ENCODE measurements at regions not wholly inside any gene's neighbourhood (a gene's known extent, or its start where the extent isn't known, plus 50 kb on each side); places are given as distances from the start of the nearest gene placed in this dataset.
"Not testable (repeated sequence)": the region's sequence is repeated elsewhere in the genome, so short reads cannot be mapped to it uniquely, and the experiment has no call there.

DNA sequence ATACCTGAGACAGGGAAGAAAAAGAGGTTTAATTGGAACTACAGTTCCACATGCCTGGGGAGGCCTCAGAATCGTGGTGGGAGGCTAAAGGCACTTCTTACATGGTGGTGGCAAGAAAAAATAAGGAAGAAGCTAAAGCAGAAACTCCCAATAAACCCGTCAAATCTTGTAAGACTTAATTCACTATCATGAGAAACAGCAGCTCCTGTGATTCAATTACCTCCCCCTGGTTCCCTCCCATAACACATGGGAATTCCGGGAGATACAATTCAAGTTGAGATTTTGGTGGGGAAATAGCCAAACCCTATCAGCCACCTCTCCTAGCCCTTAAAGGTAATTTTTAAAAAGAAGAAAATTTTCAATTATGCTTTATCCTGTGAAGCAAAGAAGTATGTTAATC, 728.8 kb downstream of the RNF144A start:
- no peak for ATAC-seq
- DNase-seq, result no peak

DNA sequence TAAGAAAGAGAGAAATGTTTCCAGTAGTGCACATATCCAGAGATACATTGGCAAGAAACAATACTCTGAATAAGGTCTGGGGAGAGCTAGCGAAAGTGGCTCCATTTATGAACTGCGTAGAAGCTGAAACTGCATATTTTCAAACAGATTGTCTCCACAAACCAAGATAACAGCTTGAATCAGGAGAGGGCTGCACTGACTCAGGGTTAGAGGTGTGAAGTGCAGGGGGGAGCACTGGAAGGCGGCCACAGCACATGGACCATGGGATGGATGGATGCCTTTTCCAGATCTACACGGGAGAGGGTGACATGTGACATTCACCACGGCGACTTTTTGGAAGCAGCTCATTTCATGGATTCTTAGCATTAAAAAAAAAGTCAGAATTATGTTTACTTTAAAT, 729.4 kb downstream of the RNF144A start:
- no peak for DNase-seq
- ATAC-seq, result no peak

DNA sequence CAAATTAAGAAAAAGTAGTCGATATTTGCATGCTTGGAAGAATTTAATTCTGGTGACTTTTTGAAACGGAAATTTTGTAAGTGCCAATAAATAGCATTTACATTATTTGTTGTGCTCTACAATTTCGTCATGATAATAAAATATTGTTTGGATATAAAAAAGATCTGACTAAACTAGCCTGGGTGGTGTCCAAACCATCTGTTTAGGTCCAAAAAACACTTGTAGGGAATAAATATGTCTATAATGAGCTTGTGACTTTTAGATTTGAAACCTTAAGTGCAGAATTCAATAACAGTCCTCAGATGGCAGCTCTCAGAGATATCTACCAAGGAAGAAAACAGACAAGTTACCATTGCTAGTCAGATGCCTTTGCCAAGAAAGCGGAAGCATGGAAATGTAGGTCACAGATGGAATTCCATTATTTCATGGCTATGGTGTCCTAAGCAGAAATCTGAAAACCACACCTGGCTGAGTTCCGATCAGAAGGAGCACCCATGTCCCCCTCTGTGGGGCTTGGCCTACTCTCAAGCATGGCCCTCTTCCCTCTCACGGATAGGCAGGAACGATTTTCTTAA, 731.1 kb downstream of the RNF144A start:
- ATAC-seq (no peak), DNase-seq (no peak)

DNA sequence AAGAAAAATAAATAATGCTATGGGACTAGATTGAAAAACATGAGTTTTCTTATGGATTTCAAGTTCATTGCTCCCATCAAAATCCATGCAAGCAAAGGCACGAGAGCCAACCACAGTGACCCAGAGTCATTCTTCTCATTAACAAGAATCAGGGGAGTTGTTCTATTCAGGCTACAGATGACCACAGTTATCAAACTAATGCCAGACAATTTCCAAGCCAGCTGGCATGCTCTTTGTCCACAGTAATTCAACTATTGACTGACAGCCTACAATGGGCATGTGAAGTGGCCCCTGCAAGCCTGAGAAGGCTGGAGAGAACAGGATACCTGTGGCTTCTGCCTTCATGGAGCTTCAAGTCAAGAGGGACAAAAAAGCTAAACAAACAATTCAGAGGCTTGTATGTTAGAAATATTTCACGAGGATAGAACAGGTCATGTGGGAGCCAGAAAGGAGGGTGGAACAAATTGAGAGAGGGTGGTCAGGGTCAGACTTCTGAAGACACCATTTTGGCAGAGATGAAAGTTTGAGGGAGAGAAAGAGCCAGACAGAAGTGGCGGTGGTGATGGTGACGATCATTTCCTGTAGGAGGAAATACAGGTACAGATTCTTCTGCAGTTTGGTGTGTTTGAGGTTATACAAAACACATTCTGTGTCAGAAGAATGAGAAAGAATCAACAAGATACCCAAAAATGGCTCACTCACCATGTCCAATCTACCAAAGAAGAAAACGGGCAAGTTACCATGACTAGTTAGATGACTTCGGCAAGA, 732.4 kb downstream of the RNF144A start:
- DNase-seq (no peak), ATAC-seq (no peak)

DNA sequence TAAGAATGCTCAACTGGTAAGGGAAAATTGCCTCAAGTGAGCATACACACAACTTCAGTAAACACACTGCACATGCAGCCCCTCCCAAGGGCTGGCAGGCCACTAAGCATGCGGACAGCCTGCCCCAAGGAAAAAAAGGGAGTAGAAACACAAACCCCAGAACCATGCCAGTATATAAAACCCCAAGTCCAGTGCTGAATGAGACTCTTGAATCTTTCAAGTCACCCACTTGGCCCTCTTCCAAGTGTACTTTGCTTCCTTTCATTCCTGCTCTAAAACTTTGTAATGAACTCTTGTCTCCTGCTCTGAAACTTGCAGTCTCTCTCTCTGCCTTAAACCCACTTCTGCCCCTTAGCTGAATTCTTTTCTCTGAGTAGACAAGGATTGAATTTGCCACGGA, 736.4 kb downstream of the RNF144A start:
- ATAC-seq, result no peak

DNA sequence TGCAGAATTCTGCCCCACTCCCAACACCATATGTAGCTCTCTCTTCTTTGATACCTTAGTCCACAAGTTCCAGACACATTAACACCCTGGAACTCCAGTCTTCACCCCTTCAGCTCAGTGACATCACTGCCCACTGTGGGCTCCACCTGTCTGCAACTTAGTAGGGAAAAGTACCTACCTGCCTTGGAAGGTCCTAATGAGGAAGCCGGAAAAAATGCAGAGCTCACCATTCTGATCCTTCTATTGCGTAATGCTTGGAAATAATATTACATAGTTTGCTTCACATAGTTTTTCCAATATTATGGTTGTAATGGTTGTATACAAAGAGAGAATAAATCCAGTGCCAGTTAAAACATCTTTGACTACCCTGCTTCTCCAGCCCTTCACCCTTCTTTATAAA, 738.4 kb downstream of the RNF144A start:
- DNase-seq, result no peak
- ATAC-seq, result no peak

More for the DNA sequence above, 736.4 kb downstream of the RNF144A start:
- no peak for DNase-seq

DNA sequence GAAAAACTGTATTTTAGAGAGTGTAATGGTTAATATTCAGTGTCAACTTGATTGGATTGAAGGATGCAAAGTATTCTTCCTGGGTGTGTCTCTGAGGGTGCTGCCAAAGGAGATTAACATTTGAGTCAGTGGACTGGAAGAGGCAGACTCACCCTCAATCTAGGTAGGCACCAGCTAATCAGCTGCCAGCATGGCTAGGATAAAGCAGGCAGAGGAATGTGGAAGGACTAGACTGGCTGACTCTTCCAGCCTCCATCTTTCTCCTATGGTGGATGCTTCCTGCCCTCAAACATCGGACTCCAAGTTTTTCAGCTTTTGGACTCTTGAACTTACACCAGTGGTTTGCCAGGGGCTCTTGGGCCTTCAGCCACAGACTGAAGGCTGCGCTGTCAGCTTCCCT, 740.3 kb downstream of the RNF144A start:
- not testable (repeated sequence) for DNase-seq, ATAC-seq

DNA sequence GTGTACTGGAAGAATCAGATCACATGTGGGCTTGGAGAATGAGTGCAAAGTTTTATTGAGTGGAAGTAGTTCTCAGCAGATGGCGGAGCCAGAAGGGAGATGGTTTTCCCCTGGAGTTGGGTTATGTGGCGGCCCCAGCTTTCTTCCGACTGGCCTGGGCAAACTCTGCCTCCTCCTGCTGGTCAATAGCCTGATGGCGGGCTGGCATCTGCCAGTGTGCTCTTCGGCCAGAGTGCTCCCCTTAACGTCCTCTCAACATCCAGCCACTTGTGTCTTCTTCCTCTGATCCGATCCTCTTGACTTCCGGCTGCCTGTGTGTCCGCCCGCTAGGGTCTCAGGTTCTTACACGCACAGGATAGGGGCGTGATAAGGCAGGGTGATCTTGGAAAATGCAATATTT, 741.3 kb downstream of the RNF144A start:
- DNase-seq (no peak), ATAC-seq (no peak)

DNA sequence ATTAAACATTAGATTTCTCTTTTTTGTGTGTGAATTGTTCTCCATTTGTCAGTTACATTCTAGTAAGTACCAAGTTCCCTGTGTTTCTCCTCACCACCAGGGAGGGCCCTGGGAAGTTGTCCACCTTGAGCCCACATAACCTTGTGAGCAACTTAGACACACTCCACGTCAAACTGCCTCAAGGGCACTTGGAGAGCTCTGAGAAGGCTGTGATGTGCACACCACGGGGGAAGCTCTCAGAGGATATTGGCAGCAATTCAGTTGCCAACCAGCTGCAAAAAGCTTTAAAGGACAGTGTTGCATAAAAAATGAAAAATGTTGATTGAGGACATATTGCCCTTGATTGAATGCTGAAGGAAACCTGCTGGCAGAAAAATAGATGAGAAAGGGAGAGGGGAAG, 743.6 kb downstream of the RNF144A start:
- ATAC-seq, result no peak

DNA sequence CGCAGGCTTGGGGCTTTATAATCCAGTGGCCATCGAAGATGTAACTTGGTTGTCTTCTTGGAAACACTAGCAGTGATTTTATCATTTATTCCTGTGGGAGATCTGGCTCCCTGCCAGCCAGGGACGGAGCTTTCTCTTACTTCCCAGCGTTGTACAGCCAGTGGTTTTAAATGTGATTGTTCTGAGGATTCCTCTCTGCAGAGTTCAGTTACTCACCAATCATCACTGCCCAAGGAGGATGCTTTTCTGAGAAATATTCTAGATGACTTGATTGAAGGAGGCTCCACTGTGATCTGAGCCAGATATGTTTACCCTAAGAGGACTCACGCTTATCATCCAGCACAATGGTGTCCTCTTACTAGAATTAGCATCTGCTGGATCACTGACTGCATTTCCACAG, 744.3 kb downstream of the RNF144A start:
- no peak for ATAC-seq
- DNase-seq, result no peak

More for the DNA sequence above, 743.6 kb downstream of the RNF144A start:
- DNase-seq, result no peak

DNA sequence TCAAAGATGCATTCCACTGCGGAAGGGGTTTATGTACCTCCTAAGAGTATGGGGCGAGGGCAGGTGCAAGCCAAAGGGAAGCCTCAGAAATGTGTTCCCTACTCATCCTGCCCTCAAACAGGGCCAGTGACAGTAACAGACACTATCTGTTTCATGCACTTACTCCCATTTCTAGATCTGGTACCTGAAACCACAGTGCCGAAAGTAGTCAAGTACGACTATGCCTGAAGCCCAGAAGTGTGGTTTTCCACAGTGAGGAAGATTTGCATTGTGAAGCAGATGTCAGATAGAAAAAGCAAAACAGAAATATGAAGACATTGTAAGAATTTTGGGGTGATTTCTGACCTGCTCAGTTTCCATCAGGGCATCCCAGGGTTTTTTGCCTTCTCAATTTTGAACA, 748.7 kb downstream of the RNF144A start:
- DNase-seq (no peak), ATAC-seq (peak; percentile 46)

DNA sequence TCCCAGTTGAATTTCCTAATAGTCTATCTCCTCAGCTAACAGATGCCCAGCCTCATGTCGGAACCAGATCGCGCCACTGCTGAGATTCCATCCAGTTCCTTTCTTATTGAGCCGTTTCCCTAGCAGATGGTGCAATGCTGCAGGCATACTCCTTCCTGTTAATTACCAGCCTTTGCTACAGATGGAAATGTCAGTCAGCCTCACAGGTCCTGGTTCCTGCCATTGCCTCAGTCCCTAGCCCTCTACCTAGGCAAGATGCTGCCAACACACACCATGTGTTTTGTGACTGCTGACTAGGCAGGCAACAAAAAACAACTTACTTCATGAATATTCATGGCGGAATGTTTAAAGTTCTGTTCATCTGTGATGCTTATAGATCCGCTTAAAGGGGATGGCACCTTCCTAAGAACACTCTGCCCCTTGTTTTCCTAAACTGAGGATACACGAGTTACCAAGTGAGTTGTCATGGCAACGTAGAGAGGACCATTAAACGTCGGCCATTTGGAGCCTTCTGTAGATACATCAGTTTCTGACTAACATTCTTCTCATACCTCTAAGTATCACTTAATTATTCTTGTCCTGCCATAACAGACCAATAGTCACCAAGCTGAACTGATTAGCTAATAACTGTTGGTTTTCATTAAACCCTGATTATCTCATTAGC, 749.5 kb downstream of the RNF144A start:
- DNase-seq (no peak), ATAC-seq (no peak)

DNA sequence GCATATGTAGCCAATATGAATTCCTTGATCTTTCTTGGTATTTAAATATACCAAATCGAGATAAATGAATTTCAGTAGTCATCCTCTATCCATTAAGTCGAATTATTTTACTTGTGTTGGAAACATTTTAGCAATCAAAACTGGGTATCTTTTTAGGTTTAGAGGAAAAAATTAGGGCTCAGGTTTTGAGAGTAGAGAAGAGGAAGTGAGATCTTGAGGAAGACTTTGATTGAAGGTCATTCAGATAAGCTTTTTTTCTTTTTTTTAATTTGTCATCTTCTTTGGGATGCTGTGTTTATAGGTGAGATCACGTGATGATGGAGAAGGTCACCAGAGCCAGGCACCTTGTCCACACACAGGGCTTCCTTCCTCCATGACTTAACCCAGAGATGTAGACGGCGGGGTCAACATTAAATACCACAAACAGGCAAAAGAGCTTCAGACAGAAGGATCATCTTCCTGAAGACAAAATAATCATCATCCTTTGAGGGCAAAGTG, 750.1 kb downstream of the RNF144A start:
- ATAC-seq, result no peak
- DNase-seq, result no peak

DNA sequence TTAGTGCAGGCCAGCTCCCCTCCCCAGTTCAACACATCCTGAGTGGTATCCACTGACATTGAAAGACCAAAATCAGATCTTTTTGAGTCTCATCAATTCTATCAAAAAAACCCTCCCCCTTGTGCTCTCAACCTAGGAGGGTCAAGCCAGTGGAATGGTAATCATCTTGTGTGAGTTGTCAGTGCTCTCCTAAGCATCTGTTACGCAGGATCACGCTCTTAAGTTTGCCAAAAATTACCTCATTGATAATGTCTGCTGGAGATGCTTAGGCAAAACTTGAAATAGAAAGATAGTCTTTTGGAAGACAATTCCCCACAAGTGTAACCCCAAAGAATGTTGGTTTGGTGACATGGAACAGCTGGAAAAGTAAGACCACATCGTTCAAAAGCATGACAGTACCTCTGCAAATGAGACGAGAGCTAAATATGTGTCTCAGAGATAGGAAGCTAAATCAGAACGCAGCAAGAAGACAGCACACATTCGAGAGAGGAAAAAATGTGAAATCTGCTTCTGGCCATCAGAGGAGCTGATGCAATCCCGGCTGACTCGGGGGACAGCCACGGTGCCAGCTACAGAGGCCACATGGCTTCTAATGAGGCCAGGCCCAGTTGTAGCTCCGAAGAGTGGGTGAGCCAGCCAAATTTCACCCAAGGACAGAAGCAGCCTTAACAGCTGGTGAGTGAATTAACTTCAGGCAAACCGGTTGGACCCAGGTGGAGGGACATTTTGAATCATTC, 753.9 kb downstream of the RNF144A start:
- ATAC-seq, result no peak
- no peak for DNase-seq

DNA sequence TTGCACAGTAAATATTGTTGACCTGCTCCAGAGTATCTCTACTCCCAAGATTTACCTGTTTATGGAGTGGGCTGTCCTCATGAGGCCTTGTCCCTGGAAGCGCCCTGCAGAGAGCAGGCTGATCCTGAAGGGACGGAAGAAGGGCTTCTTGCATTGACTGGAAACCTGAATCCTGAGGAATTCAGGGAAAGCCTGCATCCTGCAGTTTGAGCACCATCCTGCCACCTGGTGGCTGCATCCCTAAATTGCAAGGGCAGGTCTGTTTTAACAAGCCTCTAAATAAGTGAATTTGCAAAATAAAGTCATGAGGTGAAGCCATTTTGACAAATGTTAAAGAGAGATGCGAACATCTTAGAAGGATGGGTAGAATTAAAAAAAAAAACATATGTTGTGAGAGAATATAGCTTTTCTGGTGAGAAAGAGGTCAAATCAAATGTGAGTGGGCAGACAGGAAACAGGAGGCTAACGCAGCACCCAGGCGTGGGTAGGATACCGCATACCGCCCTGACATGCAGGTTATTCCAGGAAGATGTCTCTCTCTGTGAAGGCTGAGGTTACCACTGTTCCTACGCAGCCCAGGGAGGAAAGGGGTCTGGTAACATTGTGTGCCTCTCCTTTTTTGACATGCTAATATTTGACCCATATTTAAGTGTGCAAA, 754.9 kb downstream of the RNF144A start:
- DNase-seq (peak; percentile 70), ATAC-seq (peak; percentile 87)

DNA sequence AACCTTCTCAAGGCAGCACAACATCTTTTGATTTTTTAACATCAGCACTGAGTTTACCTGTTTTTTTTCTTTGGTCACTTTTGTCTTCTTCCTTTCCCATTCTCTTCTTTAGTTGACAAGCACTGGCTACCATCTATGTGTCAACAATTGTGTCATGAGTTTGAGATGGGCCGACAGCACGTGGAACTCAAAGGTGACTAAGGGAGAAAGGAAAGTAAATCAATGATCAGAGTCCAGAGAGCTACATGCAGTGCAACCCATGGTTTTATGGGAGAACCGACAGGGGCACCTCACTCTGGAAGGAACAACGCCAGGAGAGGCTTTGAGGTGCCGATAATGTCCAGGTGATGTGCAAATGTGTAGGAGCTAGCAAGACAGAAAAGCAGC, 755.5 kb downstream of the RNF144A start:
- peak; percentile 57 for ATAC-seq
- no peak for DNase-seq

DNA sequence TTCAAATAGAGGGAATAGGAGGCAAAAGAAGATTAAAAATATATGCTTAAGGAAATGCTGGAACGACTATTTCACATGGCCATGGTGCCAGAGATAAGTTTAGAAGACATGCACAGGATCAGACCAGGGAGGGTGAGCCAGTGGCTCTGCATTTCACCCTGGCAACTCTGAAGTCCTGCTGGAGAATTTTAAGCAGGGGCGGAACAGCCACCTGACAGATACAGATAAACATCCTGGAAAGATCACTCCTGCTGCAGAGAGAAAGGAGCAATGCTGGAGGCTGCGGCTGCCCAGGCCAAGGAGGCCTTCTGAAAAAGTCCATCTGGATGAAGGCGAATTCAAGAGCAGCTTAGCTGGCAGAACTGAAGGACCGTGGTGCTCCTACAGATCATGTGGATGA, 755.9 kb downstream of the RNF144A start:
- no peak for ATAC-seq

DNA sequence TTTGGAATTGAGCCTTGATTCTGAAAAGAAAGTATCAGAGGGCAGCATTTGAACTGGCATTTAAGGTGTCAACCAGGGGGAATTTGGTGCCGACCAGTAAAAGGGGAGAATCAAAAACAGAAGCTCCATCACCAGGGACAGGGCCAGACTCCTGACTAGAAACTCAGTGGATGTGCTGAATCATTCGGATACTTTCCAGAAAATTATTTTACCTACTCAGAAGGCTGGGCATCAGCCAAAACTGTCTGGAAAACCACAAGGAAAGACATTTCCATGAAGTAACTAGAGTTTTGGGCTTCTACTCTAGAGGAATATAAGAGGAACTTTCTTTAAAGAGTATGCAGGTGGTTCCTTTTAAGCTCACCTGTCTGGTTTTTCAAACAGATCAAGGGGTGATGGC, 756.6 kb downstream of the RNF144A start:
- no peak for ATAC-seq
- no peak for DNase-seq

More for the DNA sequence above, 755.9 kb downstream of the RNF144A start:
- no peak for DNase-seq

DNA sequence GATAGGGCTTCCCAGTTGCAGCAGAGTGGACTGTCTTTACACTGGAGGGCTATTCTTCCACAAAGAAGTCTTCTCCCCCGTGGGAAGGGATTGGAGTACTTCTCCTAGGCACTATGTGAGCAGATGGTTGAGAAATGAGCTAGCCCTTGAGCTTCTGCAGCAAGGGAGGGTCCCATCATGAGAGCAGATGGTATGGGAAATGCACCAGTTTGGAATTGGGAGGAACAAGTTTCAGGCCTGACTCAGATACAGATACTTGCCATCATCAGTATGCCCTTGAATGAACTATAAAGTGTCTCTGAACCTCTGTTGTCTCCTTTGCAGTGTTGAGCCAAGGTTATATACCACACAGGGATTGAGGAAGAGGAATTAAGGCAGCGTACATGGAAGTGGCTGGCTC, 757.4 kb downstream of the RNF144A start:
- no peak for DNase-seq
- no peak for ATAC-seq

DNA sequence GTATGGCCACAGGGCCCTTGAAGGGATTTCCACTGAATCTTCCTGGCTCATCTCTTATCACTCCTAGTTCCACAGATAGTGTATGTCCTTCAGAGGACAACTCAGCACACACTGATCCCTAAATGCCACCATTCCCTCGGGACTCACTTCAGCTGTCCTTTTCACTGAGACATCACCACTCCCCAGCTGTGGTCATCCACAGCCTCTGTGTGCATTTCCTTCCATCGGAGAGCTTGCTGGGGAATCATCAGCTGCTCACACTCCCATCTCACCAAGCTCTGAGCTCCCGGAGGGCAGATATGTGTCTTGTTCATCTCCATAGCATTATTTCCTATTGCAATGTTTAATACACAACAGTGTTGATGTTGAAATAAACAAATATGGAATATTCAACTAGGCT, 759.5 kb downstream of the RNF144A start:
- ATAC-seq (no peak), DNase-seq (no peak)

DNA sequence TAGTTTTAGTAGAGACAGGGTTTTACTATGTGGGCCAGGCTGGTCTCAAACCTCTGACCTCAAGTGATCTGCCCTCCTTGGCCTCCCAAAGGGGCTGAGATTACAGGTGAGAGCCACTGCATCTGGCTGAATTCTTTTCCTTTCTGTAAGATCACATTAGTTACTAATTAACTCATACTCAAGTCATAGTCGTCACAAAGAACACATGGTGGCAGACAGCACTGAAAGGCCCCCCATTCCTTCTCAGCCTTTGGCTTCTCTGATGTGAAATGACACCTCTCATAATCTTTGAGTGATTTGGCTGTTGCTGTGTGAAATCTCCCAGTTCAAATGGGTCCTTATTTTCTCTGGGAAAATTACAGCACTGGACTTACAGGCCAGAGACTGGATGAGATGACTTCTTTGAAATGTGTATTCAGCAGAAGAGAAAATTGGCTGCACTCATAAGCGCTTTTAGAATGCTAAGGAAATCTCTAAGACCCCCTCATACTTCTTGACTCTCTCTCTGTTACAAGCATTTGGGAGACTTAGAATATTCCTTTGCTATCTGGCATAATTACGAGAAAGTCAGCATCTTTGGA, 764.8 kb downstream of the RNF144A start:
- no peak for DNase-seq
- ATAC-seq, result no peak

DNA sequence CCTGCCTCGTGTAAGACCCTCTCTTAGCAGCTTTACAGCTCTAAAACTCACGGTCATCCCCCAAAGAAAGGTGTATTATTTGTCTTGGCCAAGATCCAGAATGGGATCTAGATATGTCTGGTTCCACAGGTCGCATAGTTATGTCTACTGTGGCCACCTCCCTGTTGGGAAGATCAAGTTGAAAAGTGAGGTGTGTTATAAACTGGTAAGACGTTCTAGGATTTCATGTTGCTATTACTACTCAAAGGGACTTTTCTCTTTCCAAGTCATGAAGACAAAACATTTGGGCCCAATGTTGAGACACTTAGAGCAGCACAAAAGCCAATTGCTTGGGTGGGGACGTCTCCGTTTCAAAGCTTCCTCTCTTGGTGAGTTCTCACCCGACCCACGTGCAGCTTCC, 766.0 kb downstream of the RNF144A start:
- ATAC-seq (no peak), DNase-seq (no peak)
